ENCODE measurements at regions not wholly inside any gene's neighbourhood (a gene's known extent, or its start where the extent isn't known, plus 50 kb on each side); places are given as distances from the start of the nearest gene placed in this dataset.

DNA sequence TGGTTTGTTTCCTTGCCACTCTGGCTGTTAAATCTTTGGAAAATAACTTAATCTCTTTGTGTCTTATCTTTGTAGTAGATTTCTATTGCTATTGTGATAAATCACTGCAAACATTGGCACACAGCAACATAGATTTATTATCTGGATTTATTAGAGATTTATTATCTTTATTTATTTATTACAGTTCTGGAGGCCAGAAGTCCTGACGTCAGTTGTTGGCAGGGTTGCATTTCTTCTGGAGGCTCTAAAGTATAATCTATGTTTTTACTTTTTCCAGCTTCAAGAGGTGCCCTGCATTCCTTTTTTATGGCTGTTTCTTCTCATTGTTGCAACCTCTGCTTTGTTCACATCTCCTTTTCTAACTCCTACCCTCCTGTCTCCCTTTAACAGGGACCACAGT is 542.8 kb downstream of the GRXCR1 start:
- TF ChIP-seq POLR2A (IDR thresholded peaks at IDR 0.05) (no peak), POLR2AphosphoS5 (IDR thresholded peaks at IDR 0.05) (no peak)
- TF ChIP-seq, protein P1, sequence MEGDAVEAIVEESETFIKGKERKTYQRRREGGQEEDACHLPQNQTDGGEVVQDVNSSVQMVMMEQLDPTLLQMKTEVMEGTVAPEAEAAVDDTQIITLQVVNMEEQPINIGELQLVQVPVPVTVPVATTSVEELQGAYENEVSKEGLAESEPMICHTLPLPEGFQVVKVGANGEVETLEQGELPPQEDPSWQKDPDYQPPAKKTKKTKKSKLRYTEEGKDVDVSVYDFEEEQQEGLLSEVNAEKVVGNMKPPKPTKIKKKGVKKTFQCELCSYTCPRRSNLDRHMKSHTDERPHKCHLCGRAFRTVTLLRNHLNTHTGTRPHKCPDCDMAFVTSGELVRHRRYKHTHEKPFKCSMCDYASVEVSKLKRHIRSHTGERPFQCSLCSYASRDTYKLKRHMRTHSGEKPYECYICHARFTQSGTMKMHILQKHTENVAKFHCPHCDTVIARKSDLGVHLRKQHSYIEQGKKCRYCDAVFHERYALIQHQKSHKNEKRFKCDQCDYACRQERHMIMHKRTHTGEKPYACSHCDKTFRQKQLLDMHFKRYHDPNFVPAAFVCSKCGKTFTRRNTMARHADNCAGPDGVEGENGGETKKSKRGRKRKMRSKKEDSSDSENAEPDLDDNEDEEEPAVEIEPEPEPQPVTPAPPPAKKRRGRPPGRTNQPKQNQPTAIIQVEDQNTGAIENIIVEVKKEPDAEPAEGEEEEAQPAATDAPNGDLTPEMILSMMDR (IDR thresholded peaks at IDR 0.05), result no peak
